Endothelial cell of umbilical vein (primary cell): ENCODE measurements at regions not wholly inside any gene's neighbourhood (a gene's known extent, or its start where the extent isn't known, plus 50 kb on each side); places are given as distances from the start of the nearest gene placed in this dataset.

Experiments used
- EZH2 ChIP-seq: IDR thresholded peaks from 2 replicates; pipeline ENCODE4 v1.6.1; 2012; ENCODE audit warnings: borderline replicate concordance, low read depth, mild to moderate bottlenecking, moderate library complexity, low read length, inconsistent platforms; ENCODE audit not compliant: severe bottlenecking
- FOS ChIP-seq: IDR thresholded peaks from 2 replicates; pipeline ENCODE4 v1.6.1; 2011; ENCODE audit warnings: mild to moderate bottlenecking, low read length, moderate library complexity, borderline replicate concordance; ENCODE audit not compliant: insufficient read depth
- MAX ChIP-seq: IDR thresholded peaks from 2 replicates; pipeline ENCODE4 v1.6.1; 2011; ENCODE audit not compliant: insufficient read depth, insufficient read length
- MYC ChIP-seq: IDR thresholded peaks from one replicate; pipeline ENCODE4 v1.6.1; 2011; ENCODE audit warnings: mild to moderate bottlenecking, low read depth, low read length
- POLR2A ChIP-seq: IDR thresholded peaks from 2 replicates; pipeline ENCODE4 v1.6.1; 2012; ENCODE audit warnings: low read depth, mild to moderate bottlenecking, control low read depth, low read length
- POLR2AphosphoS5 ChIP-seq: IDR thresholded peaks from 2 replicates; pipeline ENCODE4 v1.6.1; 2012; ENCODE audit warnings: low read depth, mild to moderate bottlenecking, control low read depth, low read length, moderate library complexity; ENCODE audit not compliant: insufficient read depth
- TF ChIP-seq, protein P1 (sequence below), 2 donors: IDR thresholded peaks; 1 replicate in 1 of 2; 2 replicates in 1 of 2; pipeline ENCODE4 v1.5.1; 2011; ENCODE audit warnings: low read length in 2 of 2, mild to moderate bottlenecking in 2 of 2, moderate library complexity in 2 of 2, control low read depth in 1 of 2, inconsistent platforms in 1 of 2, low read depth in 1 of 2; ENCODE audit not compliant: insufficient read depth in 1 of 2; ENCODE audit errors: extremely low read depth in 1 of 2

DNA sequence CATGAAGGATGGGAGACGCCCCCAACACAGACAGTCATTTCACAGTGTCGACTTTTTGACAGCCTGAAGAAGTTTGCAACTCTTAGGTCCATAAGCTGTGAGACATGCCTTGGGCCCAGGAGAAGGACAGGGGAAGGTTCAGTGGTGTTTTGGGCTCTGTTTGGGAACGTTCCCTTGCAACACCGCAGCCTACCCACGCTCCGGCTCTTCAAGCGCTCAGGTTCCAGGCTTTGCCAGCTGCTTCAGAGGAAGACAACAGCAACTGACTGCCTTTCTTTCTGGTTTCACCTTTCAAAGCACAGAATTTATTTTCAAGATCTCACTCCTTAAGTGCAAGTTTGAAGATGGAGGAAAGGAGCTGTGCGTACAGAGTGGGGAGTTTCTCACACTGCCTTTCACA lies 575.8 kb upstream of the B3GAT1 start:
- TF ChIP-seq, protein P1, sequence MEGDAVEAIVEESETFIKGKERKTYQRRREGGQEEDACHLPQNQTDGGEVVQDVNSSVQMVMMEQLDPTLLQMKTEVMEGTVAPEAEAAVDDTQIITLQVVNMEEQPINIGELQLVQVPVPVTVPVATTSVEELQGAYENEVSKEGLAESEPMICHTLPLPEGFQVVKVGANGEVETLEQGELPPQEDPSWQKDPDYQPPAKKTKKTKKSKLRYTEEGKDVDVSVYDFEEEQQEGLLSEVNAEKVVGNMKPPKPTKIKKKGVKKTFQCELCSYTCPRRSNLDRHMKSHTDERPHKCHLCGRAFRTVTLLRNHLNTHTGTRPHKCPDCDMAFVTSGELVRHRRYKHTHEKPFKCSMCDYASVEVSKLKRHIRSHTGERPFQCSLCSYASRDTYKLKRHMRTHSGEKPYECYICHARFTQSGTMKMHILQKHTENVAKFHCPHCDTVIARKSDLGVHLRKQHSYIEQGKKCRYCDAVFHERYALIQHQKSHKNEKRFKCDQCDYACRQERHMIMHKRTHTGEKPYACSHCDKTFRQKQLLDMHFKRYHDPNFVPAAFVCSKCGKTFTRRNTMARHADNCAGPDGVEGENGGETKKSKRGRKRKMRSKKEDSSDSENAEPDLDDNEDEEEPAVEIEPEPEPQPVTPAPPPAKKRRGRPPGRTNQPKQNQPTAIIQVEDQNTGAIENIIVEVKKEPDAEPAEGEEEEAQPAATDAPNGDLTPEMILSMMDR (IDR thresholded peaks at IDR 0.05; ENCODE audit: extremely low read depth in 1 of 2, insufficient read depth in 1 of 2, low read depth in 1 of 2, low read length in 2 of 2) = no peak
- TF ChIP-seq POLR2AphosphoS5 (no peak), POLR2A (no peak), EZH2 (no peak), MAX (no peak), MYC (no peak), FOS (no peak)
